Neural cell (in vitro differentiated cells): ENCODE measurements at regions not wholly inside any gene's neighbourhood (a gene's known extent, or its start where the extent isn't known, plus 50 kb on each side); places are given as distances from the start of the nearest gene placed in this dataset.

Experiments
- H2AFZ ChIP-seq: fragments of 200-600, 300-800 bp; sonication (generic), shearing (Covaris generic); 2 replicates; pipeline ENCODE4 v1.6.0; 2014; ENCODE audit warnings: low read depth, mild to moderate bottlenecking, antibody characterized with exemption, low read length, moderate library complexity
- H3F3A ChIP-seq: fragments of 200-600 bp; shearing (Covaris generic); 2 replicates; pipeline ENCODE4 v1.6.1; 2016; ENCODE audit warnings: mild to moderate bottlenecking, moderate library complexity, mixed read lengths, antibody characterized with exemption, low read length; ENCODE audit not compliant: insufficient read depth, poor library complexity, severe bottlenecking
- H3K27ac ChIP-seq: fragments of 200-600, 300-800 bp; sonication (generic), shearing (Covaris generic); 2 replicates; pipeline ENCODE4 v1.5.1; 2014; ENCODE audit warnings: mild to moderate bottlenecking, low read length, moderate library complexity
- H3K27me3 ChIP-seq: fragments of 300-800, 200-600 bp; sonication (generic), shearing (Covaris generic); 2 replicates; pipeline ENCODE4 v1.6.0; 2014; ENCODE audit warnings: mild to moderate bottlenecking, low read depth, low read length, moderate library complexity; ENCODE audit not compliant: insufficient read depth
- H3K36me3 ChIP-seq: fragments of 300-800, 200-600 bp; sonication (generic), shearing (Covaris generic); 2 replicates; pipeline ENCODE4 v1.5.1; 2014; ENCODE audit warnings: mild to moderate bottlenecking, antibody characterized with exemption, low read length, moderate library complexity; ENCODE audit not compliant: insufficient read depth
- H3K4me2 ChIP-seq: fragments of 300-800, 200-600 bp; sonication (generic), shearing (Covaris generic); 2 replicates; pipeline ENCODE4 v1.6.0; 2014; ENCODE audit warnings: mild to moderate bottlenecking, low read length
- H3K4me3 ChIP-seq: fragments of 300-800, 200-600 bp; sonication (generic), shearing (Covaris generic); 2 replicates; pipeline ENCODE4 v1.5.1; 2014; ENCODE audit warnings: mild to moderate bottlenecking, low read length, moderate library complexity
- H3K79me2 ChIP-seq: fragments of 200-600 bp; shearing (Covaris generic); replicated peaks from 2 replicates; pipeline ENCODE4 v1.6.0; 2014; ENCODE audit warnings: mild to moderate bottlenecking, low read length, moderate library complexity; ENCODE audit not compliant: insufficient read depth
- H3K9ac ChIP-seq: fragments of 300-800, 200-600 bp; sonication (generic), shearing (Covaris generic); 2 replicates; pipeline ENCODE4 v1.6.1; 2016; ENCODE audit warnings: mild to moderate bottlenecking, low read length, mixed read lengths
- H3K9me2 ChIP-seq: fragments of 200-600 bp; shearing (Covaris generic); 2 replicates; pipeline ENCODE4 v1.6.1; 2016; ENCODE audit warnings: mild to moderate bottlenecking, low read length, mixed read lengths; ENCODE audit not compliant: insufficient read depth
- H3K9me3 ChIP-seq: fragments of 200-600, 300-800 bp; sonication (generic), shearing (Covaris generic); 2 replicates; pipeline ENCODE4 v1.6.1; 2016; ENCODE audit warnings: mild to moderate bottlenecking, mixed run types, low read length, moderate library complexity, mixed read lengths
- H4K20me1 ChIP-seq: fragments of 200-600 bp; shearing (Covaris generic); 2 replicates; pipeline ENCODE4 v1.6.1; 2016; ENCODE audit warnings: mild to moderate bottlenecking, mixed run types; ENCODE audit not compliant: insufficient read depth
- CTCF ChIP-seq: fragments of 450-650 bp; IDR thresholded peaks from 2 replicates; pipeline ENCODE4 v1.5.1; 2014; ENCODE audit warnings: antibody characterized with exemption, mild to moderate bottlenecking, moderate library complexity; ENCODE audit not compliant: poor library complexity, severe bottlenecking
- EP300 ChIP-seq: fragments of 450-650 bp; conservative IDR thresholded peaks from 2 replicates; pipeline ENCODE4 v1.6.1; 2014; ENCODE audit warnings: antibody characterized with exemption, mild to moderate bottlenecking, moderate library complexity; ENCODE audit not compliant: poor library complexity, severe bottlenecking
- EZH2 ChIP-seq: fragments of 200-600, 300-800 bp; shearing (Covaris generic), sonication (generic); IDR thresholded peaks from 2 replicates; pipeline ENCODE4 v1.6.1; 2014; ENCODE audit warnings: antibody characterized with exemption, low read length, borderline replicate concordance, mild to moderate bottlenecking; ENCODE audit not compliant: insufficient read depth, poor library complexity, severe bottlenecking
- MXI1 ChIP-seq: fragments of 450-650 bp; conservative IDR thresholded peaks from 2 replicates; pipeline ENCODE4 v1.6.1; 2014; ENCODE audit warnings: antibody characterized with exemption, mild to moderate bottlenecking; ENCODE audit not compliant: poor library complexity, severe bottlenecking
- POLR2AphosphoS5 ChIP-seq: IDR thresholded peaks from 2 replicates; pipeline ENCODE4 v1.6.1; 2012
- RAD21 ChIP-seq: fragments of 450-650 bp; conservative IDR thresholded peaks from 2 replicates; pipeline ENCODE4 v1.6.1; 2014; ENCODE audit warnings: antibody characterized with exemption, mild to moderate bottlenecking, moderate library complexity
- SMC3 ChIP-seq: fragments of 450-650 bp; conservative IDR thresholded peaks from 2 replicates; pipeline ENCODE4 v1.6.1; 2014; ENCODE audit warnings: antibody characterized with exemption, mild to moderate bottlenecking, moderate library complexity; ENCODE audit not compliant: poor library complexity
- TAF1 ChIP-seq: IDR thresholded peaks from 2 replicates; pipeline ENCODE4 v1.6.1; 2012; ENCODE audit warnings: low read depth
- TF ChIP-seq, protein P1 (sequence below): IDR thresholded peaks from 2 replicates; pipeline ENCODE4 v1.6.1; 2012; ENCODE audit warnings: borderline replicate concordance

DNA sequence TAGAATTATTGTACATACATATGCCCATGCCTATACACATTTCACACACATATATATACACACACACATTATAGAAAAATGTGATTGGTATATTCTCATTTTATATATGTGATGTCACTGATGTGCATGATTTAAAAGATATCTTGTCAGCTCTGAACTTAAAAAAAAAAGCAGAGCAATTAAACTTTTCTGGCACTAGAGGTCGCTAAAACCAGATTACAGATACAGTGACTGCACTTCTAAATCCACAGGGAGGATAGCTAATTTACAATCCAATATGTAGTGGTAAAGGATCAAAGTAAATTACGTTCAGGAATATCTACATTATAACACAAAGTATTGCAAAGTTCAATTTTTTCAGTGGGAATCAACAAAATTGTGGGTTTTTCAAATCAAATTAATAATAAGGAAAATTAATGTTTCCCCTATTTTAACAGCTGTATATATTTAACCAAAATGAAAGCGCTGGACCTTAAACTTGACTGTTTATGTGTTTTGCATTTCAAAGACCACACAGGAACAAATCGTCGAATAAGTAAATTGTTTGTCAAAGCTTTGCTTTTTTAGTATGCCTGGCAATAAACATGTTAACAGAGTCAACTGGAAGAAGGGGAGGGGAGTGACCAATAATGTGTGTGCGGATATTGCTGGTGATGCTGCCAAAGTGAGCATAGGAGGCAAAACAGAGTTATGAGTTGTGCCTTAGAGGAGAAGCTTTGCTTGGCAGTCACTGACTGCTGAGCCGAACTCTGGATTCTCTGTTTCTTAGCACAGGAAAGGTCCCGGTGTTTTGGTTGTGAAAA is 1201.4 kb upstream of the C9orf72 start:
- no peaks in the 10 kb centered on the region for H3K36me3 ChIP-seq
- no peaks in the 10 kb centered on the region for H3K27me3 ChIP-seq
- no peaks in the 10 kb centered on the region for H3F3A ChIP-seq
- no peak overlapping the region for H2AFZ ChIP-seq
- no peaks in the 10 kb centered on the region for H4K20me1 ChIP-seq
- H3K9ac ChIP-seq, result no peak overlapping the region
- no peaks in the 10 kb centered on the region for H3K9me2 ChIP-seq
- TF ChIP-seq SMC3, result peak; percentile 67
- no peak for TF ChIP-seq EZH2
- peak; percentile 69 for TF ChIP-seq RAD21
- TF ChIP-seq CTCF, result peak; percentile 66
- TF ChIP-seq, protein P1, sequence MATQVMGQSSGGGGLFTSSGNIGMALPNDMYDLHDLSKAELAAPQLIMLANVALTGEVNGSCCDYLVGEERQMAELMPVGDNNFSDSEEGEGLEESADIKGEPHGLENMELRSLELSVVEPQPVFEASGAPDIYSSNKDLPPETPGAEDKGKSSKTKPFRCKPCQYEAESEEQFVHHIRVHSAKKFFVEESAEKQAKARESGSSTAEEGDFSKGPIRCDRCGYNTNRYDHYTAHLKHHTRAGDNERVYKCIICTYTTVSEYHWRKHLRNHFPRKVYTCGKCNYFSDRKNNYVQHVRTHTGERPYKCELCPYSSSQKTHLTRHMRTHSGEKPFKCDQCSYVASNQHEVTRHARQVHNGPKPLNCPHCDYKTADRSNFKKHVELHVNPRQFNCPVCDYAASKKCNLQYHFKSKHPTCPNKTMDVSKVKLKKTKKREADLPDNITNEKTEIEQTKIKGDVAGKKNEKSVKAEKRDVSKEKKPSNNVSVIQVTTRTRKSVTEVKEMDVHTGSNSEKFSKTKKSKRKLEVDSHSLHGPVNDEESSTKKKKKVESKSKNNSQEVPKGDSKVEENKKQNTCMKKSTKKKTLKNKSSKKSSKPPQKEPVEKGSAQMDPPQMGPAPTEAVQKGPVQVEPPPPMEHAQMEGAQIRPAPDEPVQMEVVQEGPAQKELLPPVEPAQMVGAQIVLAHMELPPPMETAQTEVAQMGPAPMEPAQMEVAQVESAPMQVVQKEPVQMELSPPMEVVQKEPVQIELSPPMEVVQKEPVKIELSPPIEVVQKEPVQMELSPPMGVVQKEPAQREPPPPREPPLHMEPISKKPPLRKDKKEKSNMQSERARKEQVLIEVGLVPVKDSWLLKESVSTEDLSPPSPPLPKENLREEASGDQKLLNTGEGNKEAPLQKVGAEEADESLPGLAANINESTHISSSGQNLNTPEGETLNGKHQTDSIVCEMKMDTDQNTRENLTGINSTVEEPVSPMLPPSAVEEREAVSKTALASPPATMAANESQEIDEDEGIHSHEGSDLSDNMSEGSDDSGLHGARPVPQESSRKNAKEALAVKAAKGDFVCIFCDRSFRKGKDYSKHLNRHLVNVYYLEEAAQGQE, result no peak
- H3K79me2 ChIP-seq, result no peaks in the 10 kb centered on the region
- H3K4me3 ChIP-seq, result no peak overlapping the region
- H3K9me3 ChIP-seq, result no peaks in the 10 kb centered on the region
- H3K4me2 ChIP-seq, result no peak overlapping the region
- no peak overlapping the region for H3K27ac ChIP-seq

DNA sequence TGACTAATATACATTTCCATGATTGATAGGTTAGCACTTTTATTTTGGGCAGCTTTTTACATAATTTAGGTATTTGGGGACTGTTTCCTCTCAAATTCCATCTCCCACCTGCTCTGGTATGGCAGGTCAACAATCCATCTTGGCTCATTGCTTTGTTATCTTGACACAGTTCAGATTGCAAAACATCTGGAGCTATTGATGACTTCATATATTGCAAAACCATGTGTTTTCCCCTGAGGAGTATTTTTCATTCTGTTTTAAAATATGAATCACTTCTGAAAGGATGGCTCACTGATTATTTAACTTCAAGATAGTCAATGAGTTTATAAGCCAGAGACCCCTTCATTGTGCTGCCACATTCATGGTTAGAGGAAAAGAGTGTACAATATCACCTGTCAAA is 1206.0 kb upstream of the C9orf72 start:
- Histone ChIP-seq H3K79me2 (no peaks in the 10 kb centered on the region), H3K27ac (no peak overlapping the region), H3K9me3 (no peaks in the 10 kb centered on the region), H2AFZ (no peak overlapping the region), H3F3A (no peaks in the 10 kb centered on the region), H3K9ac (no peak overlapping the region), H3K4me3 (no peak overlapping the region), H3K36me3 (no peaks in the 10 kb centered on the region), H4K20me1 (no peaks in the 10 kb centered on the region), H3K9me2 (no peaks in the 10 kb centered on the region), H3K27me3 (no peaks in the 10 kb centered on the region), H3K4me2 (no peak overlapping the region)
- TF ChIP-seq POLR2AphosphoS5, result no peak
- TF ChIP-seq EP300, result no peak
- TF ChIP-seq SMC3, result no peak
- no peak for TF ChIP-seq EZH2
- no peak for TF ChIP-seq MXI1
- TF ChIP-seq, protein P1, result no peak
- no peak for TF ChIP-seq TAF1
- no peak for TF ChIP-seq RAD21
- no peak for TF ChIP-seq CTCF
